ENCODE measurements at regions not wholly inside any gene's neighbourhood (a gene's known extent, or its start where the extent isn't known, plus 50 kb on each side); places are given as distances from the start of the nearest gene placed in this dataset.

- POLR2A ChIA-PET: no interaction called here
- no peaks in the 10 kb centered on the region for H3K9me3 Mint-ChIP-seq
- H3K27ac Mint-ChIP-seq: no peak overlapping the region
- DNase-seq: no peak
- no peaks in the 10 kb centered on the region for H3K4me1 Mint-ChIP-seq
- no peak overlapping the region for H3K4me3 Mint-ChIP-seq
- CTCF ChIA-PET: no interaction called here
- H3K27me3 Mint-ChIP-seq: no peaks in the 10 kb centered on the region
- no peaks in the 10 kb centered on the region for H3K36me3 Mint-ChIP-seq (ENCODE audit: low read depth)
These were observed 192.5 kb upstream of the SNX19 start for GRCh38 chr11:131108760-131109159.

- no peaks in the 10 kb centered on the region for H3K4me1 Mint-ChIP-seq
- H3K27ac Mint-ChIP-seq: no peak overlapping the region
- no peaks in the 10 kb centered on the region for H3K27me3 Mint-ChIP-seq
- ChIA-PET POLR2A (no interaction called here), CTCF (no interaction called here)
- H3K4me3 Mint-ChIP-seq: no peak overlapping the region
- H3K9me3 Mint-ChIP-seq: no peaks in the 10 kb centered on the region
- H3K36me3 Mint-ChIP-seq (ENCODE audit: low read depth): no peaks in the 10 kb centered on the region
- DNase-seq: no peak
These were observed 193.0 kb upstream of the SNX19 start for GRCh38 chr11:131109257-131109656.

- H3K9me3 Mint-ChIP-seq: no peaks in the 10 kb centered on the region
- H3K27ac Mint-ChIP-seq: no peak overlapping the region
- ChIA-PET POLR2A (no interaction called here), CTCF (no interaction called here)
- H3K4me3 Mint-ChIP-seq: no peak overlapping the region
- no peak for DNase-seq
- no peaks in the 10 kb centered on the region for H3K4me1 Mint-ChIP-seq
- no peaks in the 10 kb centered on the region for H3K27me3 Mint-ChIP-seq
- H3K36me3 Mint-ChIP-seq (ENCODE audit: low read depth): no peaks in the 10 kb centered on the region
These were observed 193.5 kb upstream of the SNX19 start for GRCh38 chr11:131109790-131110189.

GRCh38 chr11:131111775-131112174, 195.5 kb upstream of the SNX19 start:
- ChIA-PET POLR2A (no interaction called here), CTCF (no interaction called here)
- no peak for DNase-seq
- H3K4me3 Mint-ChIP-seq: no peak overlapping the region
- no peaks in the 10 kb centered on the region for H3K9me3 Mint-ChIP-seq
- H3K27me3 Mint-ChIP-seq: no peaks in the 10 kb centered on the region
- H3K36me3 Mint-ChIP-seq (ENCODE audit: low read depth): no peaks in the 10 kb centered on the region
- H3K27ac Mint-ChIP-seq: no peak overlapping the region
- H3K4me1 Mint-ChIP-seq: no peaks in the 10 kb centered on the region

- Mint-ChIP-seq H3K9me3 (no peaks in the 10 kb centered on the region), H3K27me3 (no peaks in the 10 kb centered on the region), H3K36me3 (ENCODE audit: low read depth) (no peaks in the 10 kb centered on the region), H3K27ac (no peak overlapping the region), H3K4me3 (no peak overlapping the region), H3K4me1 (no peaks in the 10 kb centered on the region)
- CTCF ChIA-PET: no interaction called here
- no peak for DNase-seq
- POLR2A ChIA-PET: no interaction called here
These were observed 202.0 kb upstream of the SNX19 start for GRCh38 chr11:131118247-131118646.

GRCh38 chr11:131121426-131122333, 205.4 kb upstream of the SNX19 start:
- ChIA-PET POLR2A (no interaction called here), CTCF (no interaction called here)
- no peaks in the 10 kb centered on the region for H3K27me3 Mint-ChIP-seq
- DNase-seq: no peak
- no peak overlapping the region for H3K4me3 Mint-ChIP-seq
- H3K9me3 Mint-ChIP-seq: no peaks in the 10 kb centered on the region
- H3K27ac Mint-ChIP-seq: no peak overlapping the region
- no peaks in the 10 kb centered on the region for H3K36me3 Mint-ChIP-seq (ENCODE audit: low read depth)
- no peaks in the 10 kb centered on the region for H3K4me1 Mint-ChIP-seq

GRCh38 chr11:131122448-131122847, 206.2 kb upstream of the SNX19 start:
- no peaks in the 10 kb centered on the region for H3K4me1 Mint-ChIP-seq
- no peak overlapping the region for H3K4me3 Mint-ChIP-seq
- peaks cover 5% of the 10 kb centered on the region for H3K9me3 Mint-ChIP-seq
- H3K36me3 Mint-ChIP-seq (ENCODE audit: low read depth): no peaks in the 10 kb centered on the region
- H3K27me3 Mint-ChIP-seq: no peaks in the 10 kb centered on the region
- ChIA-PET POLR2A (no interaction called here), CTCF (no interaction called here)
- no peak for DNase-seq
- no peak overlapping the region for H3K27ac Mint-ChIP-seq

- CTCF ChIA-PET: no interaction called here
- no peak for DNase-seq
- H3K27me3 Mint-ChIP-seq: no peaks in the 10 kb centered on the region
- H3K9me3 Mint-ChIP-seq: peaks cover 16% of the 10 kb centered on the region
- POLR2A ChIA-PET: no interaction called here
- H3K4me3 Mint-ChIP-seq: no peak overlapping the region
- H3K27ac Mint-ChIP-seq: no peak overlapping the region
- no peaks in the 10 kb centered on the region for H3K4me1 Mint-ChIP-seq
- H3K36me3 Mint-ChIP-seq (ENCODE audit: low read depth): no peaks in the 10 kb centered on the region
These were observed 213.2 kb upstream of the SNX19 start for GRCh38 chr11:131129474-131129873.

GRCh38 chr11:131135611-131136010, 219.3 kb upstream of the SNX19 start:
- Mint-ChIP-seq H3K9me3 (no peaks in the 10 kb centered on the region), H3K4me3 (no peak overlapping the region), H3K27me3 (no peaks in the 10 kb centered on the region), H3K4me1 (peaks cover 2% of the 10 kb centered on the region), H3K27ac (no peak overlapping the region), H3K36me3 (ENCODE audit: low read depth) (no peaks in the 10 kb centered on the region)
- ChIA-PET POLR2A (no interaction called here), CTCF (no interaction called here)
- DNase-seq: no peak

- no peaks in the 10 kb centered on the region for H3K9me3 Mint-ChIP-seq
- CTCF ChIA-PET: no interaction called here
- POLR2A ChIA-PET: no interaction called here
These were observed 220.2 kb upstream of the SNX19 start for GRCh38 chr11:131136486-131136885.

GRCh38 chr11:131137046-131137445, 220.8 kb upstream of the SNX19 start:
- Mint-ChIP-seq H3K4me3 (no peak overlapping the region), H3K9me3 (no peaks in the 10 kb centered on the region), H3K4me1 (peaks cover 2% of the 10 kb centered on the region), H3K36me3 (ENCODE audit: low read depth) (no peaks in the 10 kb centered on the region), H3K27ac (no peak overlapping the region), H3K27me3 (no peaks in the 10 kb centered on the region)
- CTCF ChIA-PET: no interaction called here
- POLR2A ChIA-PET: no interaction called here
- no peak for DNase-seq

More at GRCh38 chr11:131136486-131136885, 220.2 kb upstream of the SNX19 start:
- DNase-seq: no peak
- Mint-ChIP-seq H3K4me1 (peaks cover 2% of the 10 kb centered on the region), H3K4me3 (no peak overlapping the region), H3K27me3 (no peaks in the 10 kb centered on the region), H3K27ac (no peak overlapping the region), H3K36me3 (ENCODE audit: low read depth) (no peaks in the 10 kb centered on the region)

- H3K27ac Mint-ChIP-seq: no peak overlapping the region
- no peaks in the 10 kb centered on the region for H3K27me3 Mint-ChIP-seq
- no peak overlapping the region for H3K4me3 Mint-ChIP-seq
- H3K4me1 Mint-ChIP-seq: peaks cover 2% of the 10 kb centered on the region
- ChIA-PET CTCF (no interaction called here), POLR2A (no interaction called here)
- H3K36me3 Mint-ChIP-seq (ENCODE audit: low read depth): no peaks in the 10 kb centered on the region
- no peak for DNase-seq
- no peaks in the 10 kb centered on the region for H3K9me3 Mint-ChIP-seq
These were observed 222.5 kb upstream of the SNX19 start for GRCh38 chr11:131138731-131139130.

GRCh38 chr11:131145791-131146190, 224.6 kb upstream of the NTM start:
- ChIA-PET CTCF (no interaction called here), POLR2A (no interaction called here)
- DNase-seq: no peak
- no peaks in the 10 kb centered on the region for H3K27me3 Mint-ChIP-seq
- no peaks in the 10 kb centered on the region for H3K9me3 Mint-ChIP-seq
- no peaks in the 10 kb centered on the region for H3K4me1 Mint-ChIP-seq
- H3K36me3 Mint-ChIP-seq (ENCODE audit: low read depth): no peaks in the 10 kb centered on the region
- H3K27ac Mint-ChIP-seq: no peak overlapping the region
- H3K4me3 Mint-ChIP-seq: no peak overlapping the region

GRCh38 chr11:131146827-131147490, 223.5 kb upstream of the NTM start:
- Mint-ChIP-seq H3K36me3 (ENCODE audit: low read depth) (no peaks in the 10 kb centered on the region), H3K4me1 (no peaks in the 10 kb centered on the region), H3K9me3 (no peaks in the 10 kb centered on the region), H3K27ac (no peak overlapping the region), H3K4me3 (no peak overlapping the region), H3K27me3 (no peaks in the 10 kb centered on the region)
- POLR2A ChIA-PET: no interaction called here
- CTCF ChIA-PET: no interaction called here
- no peak for DNase-seq

All from activated CD4-positive, alpha-beta T cell treated with anti-CD3 and anti-CD28 coated beads, Interleukin-2, amount 10 ng/mL, durations not matched to agents 7 days and 5 days (primary cell).